Retinal pigment epithelial cell (primary cell): ENCODE measurements at regions not wholly inside any gene's neighbourhood (a gene's known extent, or its start where the extent isn't known, plus 50 kb on each side); places are given as distances from the start of the nearest gene placed in this dataset.

Experiments used
- DNase-seq: peaks from one replicate; pipeline ENCODE4 v3.0.0-alpha.2; 2010; ENCODE audit warnings: low read depth
- H3K4me3 ChIP-seq: 2 replicates; pipeline ENCODE4 v1.5.1; 2011; ENCODE audit warnings: mild to moderate bottlenecking, low read length, control low read depth, moderate library complexity
- CTCF ChIP-seq: conservative IDR thresholded peaks from 2 replicates; pipeline ENCODE4 v1.5.1; 2011; ENCODE audit warnings: low read depth, low read length, control low read depth, inconsistent platforms

DNA sequence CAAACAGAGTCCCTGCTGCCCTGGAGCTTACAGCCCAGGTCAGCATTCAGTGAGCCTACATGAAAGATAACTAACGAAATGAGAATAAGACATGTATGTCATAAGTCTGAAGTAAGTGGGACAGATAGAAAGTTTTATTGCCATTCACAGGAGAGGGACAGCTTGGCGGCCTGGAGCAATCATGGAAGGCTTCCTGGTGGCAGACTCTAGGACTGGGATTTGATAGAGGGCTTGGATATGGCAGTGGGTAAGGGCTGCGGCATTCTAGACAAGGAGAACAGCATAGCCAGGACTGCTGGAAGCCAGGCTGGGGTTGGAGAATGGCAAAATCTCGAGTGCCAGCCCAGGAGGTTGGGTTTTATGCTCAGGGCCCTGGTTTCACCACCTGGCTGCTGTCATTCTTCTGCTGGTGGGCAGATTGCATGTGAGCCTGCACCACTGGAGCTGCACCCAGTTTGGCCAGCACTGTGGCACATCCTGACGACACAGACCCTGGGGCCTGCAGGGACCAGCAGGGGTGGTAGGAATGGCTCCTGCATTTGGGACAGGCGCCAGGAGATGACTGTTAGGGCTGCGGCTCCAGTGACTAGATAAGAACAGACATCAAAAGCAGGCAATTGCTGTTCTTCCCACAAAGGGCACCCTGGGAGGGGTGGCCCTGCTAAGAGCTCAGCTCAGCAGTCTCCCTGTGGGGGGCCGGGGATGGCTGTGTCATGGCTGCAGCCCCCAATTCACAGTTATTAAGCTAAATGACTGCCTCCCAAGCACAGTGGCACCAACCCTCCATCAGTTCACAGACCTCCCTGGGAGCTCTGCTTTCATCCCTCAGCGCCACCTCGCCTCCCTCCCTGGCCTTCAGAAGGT lies 161.1 kb downstream of the RPS24 start:
- no peak for DNase-seq
- no peak overlapping the region for H3K4me3 ChIP-seq
- no peak for TF ChIP-seq CTCF

DNA sequence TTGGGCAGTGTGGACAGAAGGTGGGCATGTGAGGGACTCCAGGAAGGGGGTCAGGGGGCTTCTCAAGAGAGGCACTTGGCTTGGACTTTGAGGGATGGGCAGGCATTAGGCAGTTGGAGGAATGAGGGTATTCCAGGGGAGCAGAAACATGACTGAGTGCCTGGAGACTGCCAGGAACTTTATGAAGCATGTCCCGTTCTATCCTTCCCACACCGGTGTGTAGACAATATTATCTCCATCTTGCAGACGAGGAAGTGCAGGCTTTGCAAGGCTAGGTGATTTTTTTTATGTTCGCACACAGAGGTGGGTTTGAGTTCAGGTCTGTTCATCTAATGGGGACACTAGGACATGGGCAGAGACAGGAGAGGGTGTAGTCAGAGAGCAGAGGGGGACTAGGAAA lies 162.7 kb downstream of the RPS24 start:
- no peak for TF ChIP-seq CTCF
- H3K4me3 ChIP-seq: no peak overlapping the region
- DNase-seq: no peak

DNA sequence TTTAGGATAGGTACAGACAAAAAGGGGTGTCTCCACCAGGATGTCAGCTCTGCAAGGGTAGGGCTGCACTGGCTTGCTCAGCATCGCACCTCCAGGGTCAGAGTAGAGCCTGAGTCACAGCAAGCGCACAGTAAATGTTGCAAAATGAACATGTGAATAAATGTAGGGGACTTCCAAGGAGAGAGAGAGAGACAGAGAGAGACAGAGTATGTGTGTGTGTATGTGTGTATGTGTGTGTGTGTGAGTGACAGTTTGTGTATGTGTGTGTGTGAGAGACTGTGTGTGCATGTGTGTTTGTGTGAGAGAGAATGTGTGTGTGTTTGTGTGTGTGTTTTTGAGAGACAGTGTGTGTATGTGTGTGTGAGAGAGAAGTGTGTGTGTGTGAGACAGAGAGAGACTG lies 163.3 kb downstream of the RPS24 start:
- no peak for TF ChIP-seq CTCF
- DNase-seq: no peak
- H3K4me3 ChIP-seq: no peak overlapping the region

GRCh38 chr10:78197628-78198272 lies 164.1 kb downstream of the RPS24 start:
- H3K4me3 ChIP-seq: no peak overlapping the region
- no peak for TF ChIP-seq CTCF
- no peak for DNase-seq

- H3K4me3 ChIP-seq: no peak overlapping the region
- no peak for DNase-seq
- TF ChIP-seq CTCF: no peak
These were observed 165.5 kb downstream of the RPS24 start for GRCh38 chr10:78199005-78199725.

DNA sequence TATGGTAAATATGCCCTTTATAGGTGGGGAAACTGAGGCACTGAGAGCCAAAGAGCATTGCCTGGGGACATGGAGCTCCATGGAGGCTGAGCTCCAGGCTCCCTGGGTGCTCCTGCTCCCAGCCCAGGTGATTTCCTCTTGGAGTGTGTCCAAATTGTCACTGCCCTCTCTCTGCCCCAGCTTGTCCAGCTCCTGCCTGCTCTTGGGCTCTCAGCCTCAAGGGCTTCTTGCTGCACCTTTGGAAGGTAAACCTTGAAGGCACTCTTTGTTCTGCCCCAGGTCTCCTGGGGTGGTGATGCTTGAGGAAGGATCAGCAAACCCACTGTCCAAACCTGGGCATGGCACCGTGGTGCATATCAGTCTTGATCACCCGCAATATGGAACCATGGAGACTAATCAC lies 166.1 kb downstream of the RPS24 start:
- DNase-seq: no peak
- TF ChIP-seq CTCF: no peak

More for the DNA sequence above, 166.1 kb downstream of the RPS24 start:
- no peak overlapping the region for H3K4me3 ChIP-seq
